GF-D8 (cell line): ENCODE measurements at regions not wholly inside any gene's neighbourhood (a gene's known extent, or its start where the extent isn't known, plus 50 kb on each side); places are given as distances from the start of the nearest gene placed in this dataset.
A peak's percentile ranks its signal among the peaks of the same experiment; 100 is the strongest.

Source experiments
- DNase-seq: peaks from one replicate; lab custom pipeline; 2025; lab: John Stamatoyannopoulos, UW

DNA sequence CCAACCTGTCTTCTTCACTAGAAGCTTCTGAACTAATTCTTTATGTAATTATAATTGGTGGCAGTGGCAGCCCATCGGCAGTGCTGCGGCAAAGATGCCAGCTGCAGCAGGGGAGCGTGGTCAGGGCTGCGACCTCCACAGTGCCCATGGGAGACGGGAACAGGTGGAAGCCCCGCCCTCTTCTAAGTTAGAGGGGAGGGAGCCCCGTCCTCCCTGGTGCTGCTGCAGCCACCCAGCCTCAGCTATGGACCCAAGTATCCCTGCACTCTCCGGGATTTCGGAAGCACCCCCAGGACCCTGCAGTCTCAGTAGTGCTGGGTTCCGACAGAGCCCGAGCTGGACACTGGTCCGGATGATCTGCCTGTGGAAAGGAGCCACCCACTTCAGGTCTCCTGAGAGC is 117.0 kb upstream of the MBL2 start:
- DNase-seq: no peak

DNA sequence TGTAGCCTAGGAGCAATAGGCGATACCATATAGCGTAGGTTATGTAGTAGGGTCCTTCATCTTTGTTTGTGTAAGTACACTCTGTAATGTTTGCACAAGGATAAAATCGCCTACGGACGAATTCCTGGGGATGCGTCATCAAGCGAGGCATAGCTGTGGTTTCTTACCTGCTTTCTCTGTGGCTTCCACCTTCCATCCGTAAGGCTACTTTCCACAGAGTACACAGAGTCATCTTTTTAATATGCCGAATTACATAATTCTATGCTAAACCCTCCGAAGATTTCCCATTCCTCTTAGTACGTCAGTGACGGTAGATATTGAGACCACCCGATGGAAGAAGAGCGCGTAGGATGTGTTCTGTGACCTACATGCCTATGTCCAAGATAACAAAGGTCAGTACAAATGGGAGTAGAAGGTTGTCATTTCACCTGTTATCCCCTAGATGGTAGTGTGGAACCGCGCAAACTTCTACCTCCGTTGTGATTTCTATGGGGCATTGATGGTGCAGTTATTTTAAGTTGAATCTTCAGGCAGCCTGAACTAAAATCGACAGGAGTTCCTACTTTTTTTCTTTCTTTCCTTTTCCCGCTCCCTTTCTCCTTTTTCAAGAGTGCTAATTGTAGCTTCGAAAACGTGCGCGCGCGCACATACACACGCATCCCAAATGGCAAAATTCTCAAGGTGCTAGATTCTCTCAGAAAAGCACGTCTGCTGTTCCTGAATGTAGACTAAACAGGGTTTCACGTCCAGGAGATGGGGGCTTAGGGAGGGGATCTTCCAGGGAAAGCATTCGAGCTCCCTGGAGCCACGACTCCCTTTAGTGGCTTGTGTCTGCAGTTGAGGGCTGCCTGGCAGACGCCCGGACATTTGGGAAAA is 111.7 kb upstream of the MBL2 start:
- peak; percentile 15 for DNase-seq

DNA sequence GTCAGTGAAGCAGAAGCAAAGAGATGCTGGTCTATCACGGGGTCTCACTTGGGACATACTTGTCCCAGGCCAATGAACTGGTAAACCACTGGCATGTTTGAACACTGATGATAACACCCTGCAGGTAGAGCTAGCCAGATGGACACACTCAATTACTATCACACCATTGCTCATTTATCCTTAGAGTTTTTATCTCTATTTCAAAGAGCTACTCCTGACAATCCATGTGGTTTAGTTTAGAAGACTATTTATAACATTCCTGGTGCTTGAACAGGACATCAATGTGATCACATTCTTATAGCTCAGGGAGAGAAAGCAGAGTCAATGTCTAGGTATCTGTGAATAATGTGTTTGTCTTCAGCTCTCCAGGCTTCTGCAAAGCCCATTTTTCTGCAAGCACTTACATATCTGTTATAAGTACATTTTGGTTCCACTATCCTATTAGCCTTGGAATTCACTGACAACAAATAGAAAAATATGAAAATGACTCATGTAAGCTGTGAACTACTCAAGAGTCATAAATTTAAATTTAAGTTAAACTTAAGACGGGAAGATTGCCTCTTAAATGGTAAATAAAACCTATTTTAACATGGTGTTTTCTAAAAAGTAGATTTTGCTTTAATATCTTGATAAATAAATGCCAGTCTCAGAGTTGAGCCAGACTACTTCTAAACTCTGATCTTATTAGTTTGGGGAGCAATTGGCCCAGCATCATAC is 106.7 kb upstream of the MBL2 start:
- no peak for DNase-seq

DNA sequence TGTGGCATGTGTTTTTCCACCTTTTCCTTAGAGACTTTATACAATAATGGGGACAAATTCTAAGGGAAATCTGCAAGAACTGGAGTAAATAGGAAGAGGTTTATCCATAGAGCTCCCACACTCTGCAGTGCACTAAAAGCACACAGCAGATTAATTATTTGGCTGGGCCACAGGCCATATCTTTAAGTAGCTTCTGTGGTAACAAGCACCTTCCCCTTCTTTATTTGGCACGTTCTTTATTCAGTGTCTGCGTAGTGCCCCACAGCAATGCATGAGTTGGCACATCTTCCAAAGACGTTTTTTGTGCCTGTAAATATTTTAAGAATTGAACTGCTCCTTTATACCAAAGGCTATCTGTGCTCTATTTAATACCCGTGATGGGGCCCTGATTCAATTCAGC is 104.9 kb upstream of the MBL2 start:
- DNase-seq: no peak

DNA sequence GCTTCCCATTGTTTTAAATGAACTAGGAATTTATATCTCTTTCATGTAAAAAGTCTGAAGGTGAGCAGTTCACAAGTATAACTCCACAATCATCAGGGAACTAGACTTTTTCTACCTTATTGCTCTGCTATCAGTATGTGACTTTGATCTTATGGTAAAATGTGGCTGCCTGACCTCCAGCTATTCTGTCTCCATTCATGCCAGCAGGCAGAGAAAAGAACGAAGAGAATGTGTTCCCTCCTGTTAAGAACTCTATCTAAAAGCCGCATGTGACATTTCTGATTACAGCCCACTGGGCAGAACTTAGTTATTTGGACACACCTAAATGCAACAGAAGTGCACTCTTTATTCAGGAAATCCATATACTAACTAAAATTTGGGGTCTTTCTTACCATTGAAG is 102.8 kb upstream of the MBL2 start:
- DNase-seq: no peak

DNA sequence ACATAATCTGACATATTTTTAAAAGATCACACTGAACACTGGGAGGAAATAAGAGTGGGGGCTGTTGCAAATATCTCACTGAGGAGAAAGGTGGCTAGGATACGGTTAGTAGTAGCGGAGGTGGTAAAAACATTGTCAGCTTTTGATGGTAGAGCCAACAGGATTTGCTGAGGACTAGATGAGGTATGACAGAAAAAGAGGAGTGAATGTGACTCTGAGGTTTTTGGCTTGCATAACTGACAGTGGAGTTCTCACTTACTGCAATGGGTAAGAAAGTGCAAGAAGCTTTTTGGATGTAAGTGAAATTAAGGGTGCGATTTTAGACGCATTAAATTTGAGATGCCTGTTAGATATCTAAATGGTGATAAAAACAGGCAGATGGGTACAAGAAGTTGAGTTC is 102.0 kb upstream of the MBL2 start:
- DNase-seq: no peak

DNA sequence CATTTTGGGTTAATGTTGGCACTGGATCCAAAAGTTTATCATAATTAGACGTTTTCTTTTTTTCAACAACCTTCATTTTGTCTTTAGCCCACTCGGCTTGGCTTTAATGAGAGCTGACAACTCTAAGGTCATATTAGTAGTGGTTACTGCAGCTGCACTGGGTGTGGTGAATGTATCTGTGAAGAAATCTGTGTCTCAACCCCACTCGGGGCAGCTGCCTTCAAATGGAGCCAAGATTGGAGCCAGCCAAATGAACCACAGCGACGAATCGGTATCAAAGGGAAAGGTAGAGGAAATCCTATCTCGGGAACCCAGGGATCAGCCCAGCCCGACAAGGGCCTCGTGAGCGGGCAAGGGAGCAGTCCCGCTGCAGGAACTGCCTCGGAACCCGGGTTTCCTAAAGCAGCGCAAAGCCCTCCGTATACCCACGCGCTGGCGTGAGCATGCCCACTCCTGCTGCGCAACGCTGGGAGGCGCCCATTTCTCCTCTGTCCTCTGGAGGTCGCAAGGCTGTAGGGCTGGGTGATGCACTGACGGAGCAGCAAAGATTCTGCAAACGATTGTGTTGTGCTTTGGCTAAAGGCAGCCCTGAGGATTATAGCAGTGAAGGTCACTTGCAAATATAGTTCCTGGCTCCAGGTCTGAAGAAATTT is 98.7 kb upstream of the MBL2 start:
- no peak for DNase-seq

DNA sequence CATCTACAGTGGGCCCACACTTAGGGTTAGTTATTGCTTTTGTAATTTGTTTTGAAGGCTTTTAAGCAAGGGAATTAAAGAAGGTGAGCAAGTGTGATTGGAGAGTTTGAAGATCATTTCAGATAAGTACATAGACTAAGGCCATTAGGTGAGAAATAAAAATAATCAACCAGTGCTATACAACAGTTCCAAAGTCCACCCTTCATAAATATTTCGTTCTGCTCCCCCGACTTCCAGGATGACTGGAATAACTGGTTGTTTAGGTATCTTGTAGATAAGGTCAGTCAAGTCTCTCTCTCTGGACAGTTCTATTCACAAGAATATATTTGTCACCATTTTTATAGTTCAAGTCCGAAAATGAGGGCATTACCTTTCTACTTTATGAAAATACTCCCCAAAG is 98.0 kb upstream of the MBL2 start:
- no peak for DNase-seq

DNA sequence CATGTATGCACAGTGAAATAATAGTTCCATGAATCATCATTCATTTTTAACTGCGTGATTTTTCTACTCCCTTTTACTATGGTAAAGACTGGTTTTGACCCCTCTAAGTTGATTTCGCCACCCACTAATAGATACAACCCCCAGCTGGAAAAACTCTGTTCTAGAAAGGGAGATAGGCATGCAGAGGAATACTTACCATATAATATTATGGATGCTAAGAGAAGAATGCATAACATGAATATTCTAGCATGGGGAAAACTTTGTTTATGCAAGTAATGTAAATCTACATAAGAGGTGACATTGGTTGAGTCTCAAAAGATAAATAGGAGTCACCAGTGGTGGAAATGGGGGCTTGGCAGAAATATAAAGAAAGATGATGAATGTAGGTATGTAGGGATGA is 97.3 kb upstream of the MBL2 start:
- no peak for DNase-seq

DNA sequence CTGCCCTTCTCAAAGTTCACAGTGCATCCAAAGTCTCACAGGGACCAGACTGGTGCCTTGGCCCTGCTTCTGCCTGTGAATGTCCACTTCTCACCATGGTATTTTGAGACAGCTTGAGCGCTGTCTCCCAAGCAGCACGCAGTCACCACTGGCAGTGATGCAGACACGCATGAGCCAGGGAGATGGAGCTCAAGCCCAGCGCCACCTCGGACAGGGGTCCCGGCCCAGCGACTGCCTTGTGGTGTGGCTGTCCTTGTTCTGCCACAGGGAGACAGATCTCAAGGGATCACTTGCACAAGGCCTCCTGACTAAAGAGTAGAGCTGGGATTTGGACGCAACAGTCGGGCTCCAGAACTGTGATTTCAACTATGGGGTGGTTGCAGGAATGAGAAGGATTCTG is 92.6 kb upstream of the MBL2 start:
- DNase-seq: no peak

- DNase-seq: no peak
Measured at GRCh38 chr10:52864201-52865106, 91.9 kb upstream of the MBL2 start.

GRCh38 chr10:52858722-52859121 is 86.1 kb upstream of the MBL2 start:
- DNase-seq: no peak

GRCh38 chr10:52855546-52856325 is 83.2 kb upstream of the MBL2 start:
- DNase-seq: no peak

- DNase-seq: no peak
Measured at GRCh38 chr10:52853704-52854103, 81.1 kb upstream of the MBL2 start.

- DNase-seq: no peak
Measured at GRCh38 chr10:52836816-52837215, 64.2 kb upstream of the MBL2 start.
